Psoas muscle (tissue), 7 donors: ENCODE measurements at regions not wholly inside any gene's neighbourhood (a gene's known extent, or its start where the extent isn't known, plus 50 kb on each side); places are given as distances from the start of the nearest gene placed in this dataset.
"Not testable (repeated sequence)": the region's sequence is repeated elsewhere in the genome, so short reads cannot be mapped to it uniquely, and the experiment has no call there.

Experiments
- ATAC-seq, 4 donors: fragments of 200-7000 bp; cut with Tn5 transposase; one replicate each; pipeline ENCODE4 v1.9.1; 2020; ENCODE audit warnings: moderate library complexity in 3 of 4, mild to moderate bottlenecking in 2 of 4
- DNase-seq, 2 donors: peaks; one replicate each; pipeline ENCODE4 v3.0.0-alpha.2; 2020
- H3K27ac ChIP-seq: fragments of 200-600 bp; one replicate; pipeline ENCODE4 v1.8.0; 2022
- H3K27me3 ChIP-seq, 3 donors: fragments of 200-600 bp in 1 of 3; one replicate each; pipeline versions ENCODE4 v1.6.1 to v1.8.0; 2013 to 2022; ENCODE audit warnings: low read length in 2 of 3, mild to moderate bottlenecking in 2 of 3, moderate library complexity in 1 of 3; ENCODE audit not compliant: insufficient read depth in 3 of 3
- H3K36me3 ChIP-seq, 2 donors: fragments of 200-600 bp in 1 of 2; one replicate each; pipeline versions ENCODE4 v1.6.1 to v1.8.0; 2013 to 2022; ENCODE audit warnings: low read depth in 1 of 2, mild to moderate bottlenecking in 1 of 2, moderate library complexity in 1 of 2; ENCODE audit not compliant: insufficient read depth in 1 of 2
- H3K4me1 ChIP-seq: fragments of 200-600 bp; one replicate; pipeline ENCODE4 v1.8.0; 2022
- H3K4me3 ChIP-seq: fragments of 200-600 bp; one replicate; pipeline ENCODE4 v1.8.0; 2022; ENCODE audit warnings: mild to moderate bottlenecking
- H3K9me3 ChIP-seq: fragments of 200-600 bp; one replicate; pipeline ENCODE4 v1.8.0; 2022
- CTCF ChIP-seq: fragments of 200-600 bp; IDR thresholded peaks from one replicate; pipeline ENCODE4 v1.8.0; 2022; ENCODE audit warnings: antibody characterized with exemption
- whole genome bisulfite sequencing, 3 donors: extraction: QIAGEN DNeasy Blood & Tissue Kit; methylation state at CpG; one replicate each; pipeline versions ENCODE4 v1.1.6 to v1.1.7; 2013; 5-methylcytosine and 5-hydroxymethylcytosine counted together
- intact Hi-C, 2 donors: fragments of 100-400 bp; cut with DNase I; formaldehyde crosslinking; loops; one replicate each; pipeline versions ENCODE4 v1.11.0 to v1.14.2; 2022
- donor health status: healthy with polysubstance abuse.
- donor health status: DM: no; HTN: no; CAD: no; lungs with moderate emphysema.
- donor health status: Bipolar disorder and iron deficiency.
- donor health status: healthy.
- donor health status: DM: yes; HTN: yes; CAD: no.
- donor health status: DM: no; HTN: no; CAD: no.
- donor health status: DM: yes; HTN: yes; CAD: no.

DNA sequence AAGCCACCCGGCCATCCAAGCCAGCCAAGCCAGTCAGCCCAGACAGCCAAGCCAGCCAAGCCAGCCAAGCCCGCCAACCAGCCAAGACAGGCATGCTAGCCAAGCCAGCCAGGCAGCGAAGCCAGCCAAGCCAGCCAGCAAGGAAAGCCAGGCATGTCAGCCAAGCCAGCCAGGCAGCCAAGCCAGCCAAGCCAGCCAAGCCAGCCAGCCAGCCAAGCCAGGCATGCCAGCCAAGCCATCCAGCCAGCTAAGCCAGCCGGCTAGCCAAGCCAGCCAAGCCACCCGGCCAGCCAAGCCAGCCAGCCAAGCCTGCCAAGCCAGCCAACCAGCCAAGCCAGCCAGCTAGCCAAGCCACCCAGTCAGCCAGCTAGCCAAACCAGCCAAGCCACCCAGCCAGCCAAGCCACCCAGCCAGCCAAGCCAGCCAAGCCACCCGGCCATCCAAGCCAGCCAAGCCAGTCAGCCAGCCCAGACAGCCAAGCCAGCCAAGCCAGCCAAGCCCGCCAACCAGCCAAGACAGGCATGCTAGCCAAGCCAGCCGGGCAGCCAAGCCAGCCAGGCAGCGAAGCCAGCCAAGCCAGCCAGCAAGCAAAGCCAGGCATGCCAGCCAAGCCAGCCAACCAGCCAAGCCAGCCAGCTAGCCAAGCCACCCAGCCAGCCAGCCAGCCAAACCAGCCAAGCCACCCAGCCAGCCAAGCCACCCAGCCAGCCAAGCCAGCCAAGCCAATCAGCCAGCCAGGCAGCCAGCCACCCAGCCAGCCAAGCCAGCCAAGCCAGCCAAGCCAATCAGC is 350.4 kb upstream of the PLGLB2 start:
- 31 to 52% (median 37%) methylated on average over 6 to 8 of the region's 9 CpGs for WGBS, 3 donors
- not testable (repeated sequence) for H3K9me3 ChIP-seq

DNA sequence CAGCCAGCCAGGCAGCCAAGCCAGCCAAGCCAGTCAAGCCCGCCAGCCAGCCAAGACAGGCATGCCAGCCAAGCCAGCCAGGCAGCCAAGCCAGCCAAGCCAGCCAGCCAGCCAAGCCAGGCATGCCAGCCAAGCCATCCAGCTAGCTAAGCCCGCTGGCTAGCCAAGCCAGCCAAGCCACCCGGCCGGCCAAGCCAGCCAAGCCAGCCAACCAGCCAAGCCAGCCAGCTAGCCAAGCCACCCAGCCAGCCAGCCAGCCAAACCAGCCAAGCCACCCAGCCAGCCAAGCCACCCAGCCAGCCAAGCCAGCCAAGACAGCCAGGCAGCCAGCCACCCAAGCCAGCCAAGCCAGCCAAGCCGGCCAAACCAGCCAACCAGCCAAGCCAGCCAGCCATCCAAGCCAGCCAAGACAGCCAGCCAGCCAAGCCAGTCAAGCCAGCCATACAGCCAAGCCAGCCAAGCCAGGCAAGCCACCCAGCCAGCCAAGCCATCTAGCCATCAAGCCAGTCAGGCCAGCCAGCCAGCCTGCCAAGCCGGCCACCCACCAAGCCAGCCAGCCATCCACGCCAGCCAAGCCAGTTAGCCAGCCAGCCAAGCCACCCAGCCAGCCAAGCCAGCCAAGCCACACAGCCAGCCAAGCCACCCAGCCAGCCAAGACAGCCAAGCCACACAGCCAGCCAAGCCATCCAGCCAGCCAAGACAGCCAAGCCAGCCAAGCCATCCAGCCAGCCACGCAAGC is 349.2 kb upstream of the PLGLB2 start:
- ATAC-seq, H3K4me3 ChIP-seq, H3K27ac ChIP-seq, H3K9me3 ChIP-seq, H3K27me3 ChIP-seq, H3K4me1 ChIP-seq, H3K36me3 ChIP-seq, DNase-seq, intact Hi-C loops: not testable (repeated sequence)
- 41 to 63% (median 43%) methylated on average over 6 to 7 of the region's 8 CpGs for WGBS, 3 donors

More for the DNA sequence above, 350.4 kb upstream of the PLGLB2 start:
- DNase-seq, ATAC-seq, H3K36me3 ChIP-seq, H3K27me3 ChIP-seq, H3K4me1 ChIP-seq, H3K4me3 ChIP-seq, H3K27ac ChIP-seq, intact Hi-C loops: not testable (repeated sequence)

GRCh38 chr2:87401726-87402345 is 346.1 kb upstream of the PLGLB2 start:
- DNase-seq = no peak
- no peak overlapping the region for H3K4me3 ChIP-seq
- 80 to 85% (median 84%) methylated on average over 16 of the region's 16 CpGs for WGBS, 3 donors
- no peaks in the 10 kb centered on the region for H3K9me3 ChIP-seq
- H3K27ac ChIP-seq = no peak overlapping the region
- intact Hi-C loops = no loop called here
- no peaks in the 10 kb centered on the region for H3K4me1 ChIP-seq
- no peak for TF ChIP-seq CTCF
- H3K27me3 ChIP-seq = no peaks in the 10 kb centered on the region
- H3K36me3 ChIP-seq = no peaks in the 10 kb centered on the region
- ATAC-seq = no peak

DNA sequence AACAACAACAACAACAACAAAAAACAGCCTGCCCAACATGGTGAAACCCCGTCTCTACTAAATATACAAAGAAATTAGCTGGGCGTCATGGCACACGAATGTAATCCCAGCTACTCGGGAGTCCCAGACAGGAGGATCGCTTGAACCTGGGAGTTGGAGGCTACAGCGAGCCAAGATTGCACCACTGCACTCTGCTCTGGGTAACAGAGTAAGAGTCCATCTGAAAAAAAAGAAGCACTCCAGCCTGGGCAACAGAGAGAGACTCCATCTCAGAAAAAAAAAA is 344.1 kb upstream of the PLGLB2 start:
- no peak for ATAC-seq
- intact Hi-C loops = no loop called here
- no peak for DNase-seq
- TF ChIP-seq CTCF = no peak
- H3K4me1 ChIP-seq = no peaks in the 10 kb centered on the region
- no peaks in the 10 kb centered on the region for H3K27me3 ChIP-seq
- 97 to 98% (median 97%) methylated on average over 6 of the region's 6 CpGs for WGBS, 3 donors
- H3K4me3 ChIP-seq = no peak overlapping the region
- no peak overlapping the region for H3K27ac ChIP-seq
- no peaks in the 10 kb centered on the region for H3K36me3 ChIP-seq
- no peaks in the 10 kb centered on the region for H3K9me3 ChIP-seq

DNA sequence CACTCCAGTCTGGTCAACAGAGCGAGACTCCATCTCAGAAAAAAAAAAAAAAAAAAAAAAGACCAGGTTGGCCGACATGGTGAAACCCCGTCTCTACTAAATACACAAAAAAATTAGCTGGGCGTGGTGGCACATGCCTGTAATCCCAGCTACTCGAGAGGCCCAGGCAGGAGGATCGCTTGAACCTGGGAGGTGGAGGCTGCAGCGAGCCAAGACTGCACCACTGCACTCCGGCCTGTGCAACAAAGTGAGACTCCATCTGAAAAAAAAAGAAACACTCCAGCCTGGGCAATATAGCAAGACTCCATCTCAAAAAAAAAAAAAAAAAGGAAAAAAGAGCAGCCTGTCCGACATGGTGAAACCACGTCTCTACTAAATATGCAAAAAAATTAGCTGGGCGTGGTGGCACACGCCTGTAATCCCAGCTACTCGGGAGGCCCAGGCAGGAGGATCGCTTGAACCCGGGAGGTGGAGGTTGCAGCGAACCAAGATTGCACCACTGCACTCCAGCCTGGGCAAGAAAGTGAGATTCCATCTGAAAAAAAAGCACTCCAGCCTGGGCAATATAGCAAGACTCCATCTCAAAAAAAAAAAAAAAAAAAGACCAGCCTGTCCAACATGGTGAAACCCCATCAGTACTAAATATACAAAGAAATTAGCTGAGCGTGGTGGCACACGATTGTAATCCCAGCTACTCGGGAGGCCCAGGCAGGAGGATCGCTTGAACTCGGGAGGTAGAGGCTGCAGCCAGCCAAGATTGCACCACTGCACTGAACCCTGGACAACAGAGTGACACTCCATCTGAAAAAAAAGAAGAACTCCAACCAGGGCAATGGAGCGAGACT is 343.3 kb upstream of the PLGLB2 start:
- DNase-seq, intact Hi-C loops, H3K4me1 ChIP-seq, H3K27ac ChIP-seq, H3K36me3 ChIP-seq, H3K9me3 ChIP-seq, H3K4me3 ChIP-seq, ATAC-seq, H3K27me3 ChIP-seq: not testable (repeated sequence)
- 92 to 93% (median 92%) methylated on average over 19 to 21 of the region's 22 CpGs for WGBS, 3 donors

- H3K9me3 ChIP-seq, H3K36me3 ChIP-seq, H3K4me3 ChIP-seq, H3K27ac ChIP-seq, DNase-seq, H3K4me1 ChIP-seq, intact Hi-C loops, H3K27me3 ChIP-seq, ATAC-seq: not testable (repeated sequence)
- 49 to 75% (median 60%) methylated on average over 2 to 3 of the region's 6 CpGs for WGBS, 3 donors
These were observed 342.2 kb upstream of the PLGLB2 start for GRCh38 chr2:87405531-87406216.

- intact Hi-C loops, H3K27me3 ChIP-seq, H3K9me3 ChIP-seq, DNase-seq, H3K27ac ChIP-seq, ATAC-seq, H3K36me3 ChIP-seq, H3K4me1 ChIP-seq, H3K4me3 ChIP-seq: not testable (repeated sequence)
- 36 to 39% (median 36%) methylated on average over 3 to 5 of the region's 6 CpGs for WGBS, 3 donors
These were observed 341.3 kb upstream of the PLGLB2 start for GRCh38 chr2:87406406-87407175.

- intact Hi-C loops, H3K36me3 ChIP-seq, H3K4me3 ChIP-seq, H3K27ac ChIP-seq, ATAC-seq, DNase-seq, H3K27me3 ChIP-seq, H3K9me3 ChIP-seq, H3K4me1 ChIP-seq: not testable (repeated sequence)
- WGBS, 3 donors = 33 to 73% (median 60%) methylated on average over 1 to 2 of the region's 4 CpGs
These were observed 338.3 kb upstream of the PLGLB2 start for GRCh38 chr2:87409601-87410000.
